ENCODE measurements at regions not wholly inside any gene's neighbourhood (a gene's known extent, or its start where the extent isn't known, plus 50 kb on each side); places are given as distances from the start of the nearest gene placed in this dataset.

DNA sequence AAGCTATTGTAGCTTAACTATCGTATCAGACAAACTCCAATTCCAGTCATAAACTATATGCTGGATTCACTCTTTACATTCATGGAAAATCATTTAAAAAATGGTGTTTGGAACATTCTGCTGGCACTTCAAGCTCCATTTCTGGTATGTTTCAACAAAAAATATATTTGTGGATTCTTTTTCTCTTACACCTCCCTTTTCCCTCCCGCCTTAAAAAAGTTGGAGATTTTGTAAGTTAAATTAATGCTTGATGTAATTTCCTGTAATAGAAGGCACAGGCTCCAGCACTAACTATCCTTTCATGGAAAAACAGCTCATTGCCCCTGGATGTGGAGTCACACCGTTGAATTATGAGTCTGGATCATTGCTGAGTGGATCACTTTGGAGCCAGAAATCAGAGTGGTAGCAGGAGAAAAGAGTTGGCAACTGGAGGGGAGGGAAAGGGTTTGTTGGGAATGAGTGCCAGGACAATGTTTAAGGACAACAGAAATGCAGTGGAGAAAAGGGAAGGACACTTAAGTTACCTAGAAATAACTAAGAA lies 102.8 kb downstream of the ICOS start:
- TF ChIP-seq, protein P1, sequence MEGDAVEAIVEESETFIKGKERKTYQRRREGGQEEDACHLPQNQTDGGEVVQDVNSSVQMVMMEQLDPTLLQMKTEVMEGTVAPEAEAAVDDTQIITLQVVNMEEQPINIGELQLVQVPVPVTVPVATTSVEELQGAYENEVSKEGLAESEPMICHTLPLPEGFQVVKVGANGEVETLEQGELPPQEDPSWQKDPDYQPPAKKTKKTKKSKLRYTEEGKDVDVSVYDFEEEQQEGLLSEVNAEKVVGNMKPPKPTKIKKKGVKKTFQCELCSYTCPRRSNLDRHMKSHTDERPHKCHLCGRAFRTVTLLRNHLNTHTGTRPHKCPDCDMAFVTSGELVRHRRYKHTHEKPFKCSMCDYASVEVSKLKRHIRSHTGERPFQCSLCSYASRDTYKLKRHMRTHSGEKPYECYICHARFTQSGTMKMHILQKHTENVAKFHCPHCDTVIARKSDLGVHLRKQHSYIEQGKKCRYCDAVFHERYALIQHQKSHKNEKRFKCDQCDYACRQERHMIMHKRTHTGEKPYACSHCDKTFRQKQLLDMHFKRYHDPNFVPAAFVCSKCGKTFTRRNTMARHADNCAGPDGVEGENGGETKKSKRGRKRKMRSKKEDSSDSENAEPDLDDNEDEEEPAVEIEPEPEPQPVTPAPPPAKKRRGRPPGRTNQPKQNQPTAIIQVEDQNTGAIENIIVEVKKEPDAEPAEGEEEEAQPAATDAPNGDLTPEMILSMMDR (IDR thresholded peaks at IDR 0.05): no peak
- TF ChIP-seq POLR2A (IDR thresholded peaks at IDR 0.05): no peak

All from uterus (tissue), 2 donors.